Thoracic aorta (tissue), 2 donors: ENCODE measurements at regions not wholly inside any gene's neighbourhood (a gene's known extent, or its start where the extent isn't known, plus 50 kb on each side); places are given as distances from the start of the nearest gene placed in this dataset.

ENCODE experiments used
- ATAC-seq: fragments of 150-250 bp; one replicate; pipeline ENCODE4 v1.8.0; 2017; ENCODE audit warnings: low read depth; ENCODE audit not compliant: insufficient number of reproducible peaks, low FRiP score
- DNase-seq: peaks from one replicate; pipeline ENCODE4 v3.0.0-alpha.2; 2020; ENCODE audit warnings: low spot score
- H3K27ac ChIP-seq, 2 donors: fragments of 200-600 bp; sonication (generic); 1 replicate in 1 of 2; 2 replicates in 1 of 2; pipeline ENCODE4 v1.5.1; 2016; ENCODE audit warnings: mild to moderate bottlenecking in 2 of 2, moderate library complexity in 2 of 2
- H3K27me3 ChIP-seq: fragments of 200-600 bp; sonication (generic); replicated peaks from 2 replicates; pipeline ENCODE4 v1.6.0; 2016; ENCODE audit warnings: mild to moderate bottlenecking; ENCODE audit not compliant: insufficient read depth
- H3K36me3 ChIP-seq: fragments of 200-600 bp; sonication (generic); one replicate; pipeline ENCODE4 v1.5.1; 2016
- H3K4me1 ChIP-seq, 2 donors: fragments of 200-600 bp; sonication (generic); 1 replicate in 1 of 2; 2 replicates in 1 of 2; pipeline versions ENCODE4 v1.5.1 to v1.6.0; 2016; ENCODE audit warnings: low read depth in 2 of 2, mild to moderate bottlenecking in 1 of 2; ENCODE audit not compliant: control insufficient read depth in 1 of 2
- H3K4me3 ChIP-seq: fragments of 200-600 bp; sonication (generic); 2 replicates; pipeline ENCODE4 v1.5.1; 2016; ENCODE audit warnings: mild to moderate bottlenecking
- H3K9me3 ChIP-seq: fragments of 200-600 bp; sonication (generic); 2 replicates; pipeline ENCODE4 v1.5.1; 2016
- TF ChIP-seq, protein P1 (sequence below): fragments of 200-600 bp; sonication (generic); IDR thresholded peaks from one replicate; pipeline ENCODE4 v1.5.1; 2019; ENCODE audit warnings: antibody characterized with exemption

GRCh38 chr14:39628087-39628486, 195.9 kb upstream of the FBXO33 start:
- no peaks in the 10 kb centered on the region for H3K27me3 ChIP-seq
- no peak overlapping the region for H3K27ac ChIP-seq
- no peak overlapping the region for H3K4me3 ChIP-seq
- no peaks in the 10 kb centered on the region for H3K36me3 ChIP-seq
- H3K9me3 ChIP-seq, result no peaks in the 10 kb centered on the region
- DNase-seq (no peak), ATAC-seq (no peak)
- TF ChIP-seq, protein P1, sequence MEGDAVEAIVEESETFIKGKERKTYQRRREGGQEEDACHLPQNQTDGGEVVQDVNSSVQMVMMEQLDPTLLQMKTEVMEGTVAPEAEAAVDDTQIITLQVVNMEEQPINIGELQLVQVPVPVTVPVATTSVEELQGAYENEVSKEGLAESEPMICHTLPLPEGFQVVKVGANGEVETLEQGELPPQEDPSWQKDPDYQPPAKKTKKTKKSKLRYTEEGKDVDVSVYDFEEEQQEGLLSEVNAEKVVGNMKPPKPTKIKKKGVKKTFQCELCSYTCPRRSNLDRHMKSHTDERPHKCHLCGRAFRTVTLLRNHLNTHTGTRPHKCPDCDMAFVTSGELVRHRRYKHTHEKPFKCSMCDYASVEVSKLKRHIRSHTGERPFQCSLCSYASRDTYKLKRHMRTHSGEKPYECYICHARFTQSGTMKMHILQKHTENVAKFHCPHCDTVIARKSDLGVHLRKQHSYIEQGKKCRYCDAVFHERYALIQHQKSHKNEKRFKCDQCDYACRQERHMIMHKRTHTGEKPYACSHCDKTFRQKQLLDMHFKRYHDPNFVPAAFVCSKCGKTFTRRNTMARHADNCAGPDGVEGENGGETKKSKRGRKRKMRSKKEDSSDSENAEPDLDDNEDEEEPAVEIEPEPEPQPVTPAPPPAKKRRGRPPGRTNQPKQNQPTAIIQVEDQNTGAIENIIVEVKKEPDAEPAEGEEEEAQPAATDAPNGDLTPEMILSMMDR, result no peak
- no peaks in the 10 kb centered on the region for H3K4me1 ChIP-seq

DNA sequence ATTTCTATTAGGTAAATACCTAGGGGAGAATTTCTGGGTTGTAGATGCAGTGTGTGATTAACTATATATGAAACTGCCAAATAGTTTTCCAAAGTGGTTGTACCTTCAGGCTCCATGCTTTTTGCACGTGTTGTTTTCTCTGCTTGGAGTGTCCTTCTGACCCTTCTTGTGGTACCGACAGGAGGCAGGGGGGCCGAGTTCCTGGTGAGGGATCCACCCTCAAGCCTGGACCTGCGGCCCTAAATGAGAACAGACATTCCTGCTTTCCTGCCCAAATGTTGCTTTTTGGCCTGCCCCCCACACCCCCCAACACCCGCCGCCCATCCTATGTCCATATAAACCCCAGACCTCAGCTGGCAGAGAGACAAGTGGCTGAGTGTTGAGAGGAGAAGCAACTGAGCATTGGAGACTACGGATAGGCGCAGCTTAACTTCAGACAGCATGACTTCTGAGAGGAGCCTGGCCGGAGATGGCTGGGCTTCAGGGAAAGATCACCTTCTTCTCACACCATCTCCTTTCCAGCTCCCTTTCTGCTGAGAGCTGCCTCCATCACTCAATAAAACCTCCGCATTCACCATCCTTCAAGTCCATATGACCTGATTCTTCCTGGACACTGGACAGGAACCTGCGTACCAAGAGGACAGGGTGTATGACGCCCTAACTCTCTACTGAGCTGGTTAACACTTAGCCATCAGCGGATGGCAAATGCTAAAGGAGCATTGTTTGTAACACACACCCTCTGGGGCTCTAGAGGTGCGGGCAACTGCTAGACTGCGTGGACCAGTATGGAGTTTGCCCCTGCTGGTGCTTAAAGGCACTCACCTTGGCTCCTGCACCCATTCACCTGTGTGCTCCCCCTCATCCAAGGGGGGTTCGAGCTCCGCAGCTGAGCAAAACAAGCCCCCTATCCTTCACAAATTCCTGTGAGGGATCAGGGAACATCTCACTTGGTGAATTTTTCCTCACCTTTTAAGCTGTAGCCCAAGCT, 194.7 kb upstream of the FBXO33 start:
- no peaks in the 10 kb centered on the region for H3K27me3 ChIP-seq
- no peaks in the 10 kb centered on the region for H3K9me3 ChIP-seq
- H3K4me3 ChIP-seq, result no peak overlapping the region
- TF ChIP-seq, protein P1, result no peak
- H3K4me1 ChIP-seq, result no peaks in the 10 kb centered on the region
- ATAC-seq (no peak), DNase-seq (no peak)
- no peak overlapping the region for H3K27ac ChIP-seq
- H3K36me3 ChIP-seq, result no peaks in the 10 kb centered on the region

- TF ChIP-seq, protein P1, result no peak
- H3K4me1 ChIP-seq, result peaks cover 0 to 15% of the 10 kb centered on the region in 2 donors
- no peak overlapping the region for H3K27ac ChIP-seq
- no peak for ATAC-seq
- H3K27me3 ChIP-seq, result no peaks in the 10 kb centered on the region
- no peaks in the 10 kb centered on the region for H3K9me3 ChIP-seq
- H3K36me3 ChIP-seq, result no peaks in the 10 kb centered on the region
- no peak for DNase-seq
- no peak overlapping the region for H3K4me3 ChIP-seq
Observed at GRCh38 chr14:39621678-39622077, 189.4 kb upstream of the FBXO33 start.

- no peaks in the 10 kb centered on the region for H3K36me3 ChIP-seq
- TF ChIP-seq, protein P1, result no peak
- ATAC-seq (no peak), DNase-seq (no peak)
- no peaks in the 10 kb centered on the region for H3K9me3 ChIP-seq
- no peak overlapping the region for H3K4me3 ChIP-seq
- no peaks in the 10 kb centered on the region for H3K27me3 ChIP-seq
- no peak overlapping the region for H3K27ac ChIP-seq
- H3K4me1 ChIP-seq, result peaks cover 0 to 15% of the 10 kb centered on the region in 2 donors
Observed at GRCh38 chr14:39621223-39621622, 189.0 kb upstream of the FBXO33 start.

DNA sequence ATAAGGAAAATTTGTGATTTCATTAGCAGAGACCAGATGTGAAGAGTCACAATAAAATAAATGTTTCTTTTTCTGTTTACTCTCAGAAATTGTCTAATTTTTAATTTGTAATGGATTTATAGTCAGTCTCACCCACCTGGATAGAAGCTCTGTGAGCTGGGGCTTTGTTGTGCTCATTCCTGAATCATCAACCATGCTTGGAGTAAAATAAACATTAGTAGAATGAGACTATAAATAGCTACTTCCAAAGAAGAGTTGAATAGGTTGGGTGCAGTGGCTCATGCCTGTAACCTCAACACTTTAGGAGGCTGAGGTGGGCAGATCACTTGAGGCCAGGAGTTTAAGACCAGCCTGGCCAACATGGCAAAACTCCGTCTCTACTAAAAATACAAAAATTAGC, 185.3 kb upstream of the FBXO33 start:
- Histone ChIP-seq H3K4me3 (no peak overlapping the region), H3K27me3 (no peaks in the 10 kb centered on the region), H3K4me1 (peaks cover 0 to 15% of the 10 kb centered on the region in 2 donors), H3K36me3 (no peaks in the 10 kb centered on the region), H3K9me3 (no peaks in the 10 kb centered on the region), H3K27ac (no peak overlapping the region)
- ATAC-seq, result no peak
- TF ChIP-seq, protein P1, result no peak
- DNase-seq, result no peak
